Esophagus squamous epithelium (tissue), 5 donors: ENCODE measurements at regions not wholly inside any gene's neighbourhood (a gene's known extent, or its start where the extent isn't known, plus 50 kb on each side); places are given as distances from the start of the nearest gene placed in this dataset.

ENCODE experiments used
- DNase-seq: peaks from one replicate; lab custom pipeline; 2025; lab: John Stamatoyannopoulos, UW
- H3K27ac ChIP-seq, 4 donors: fragments of 200-600 bp; sonication (generic); one replicate each; pipeline ENCODE4 v1.5.1; 2016 to 2019; ENCODE audit warnings: mild to moderate bottlenecking in 1 of 4
- H3K27me3 ChIP-seq, 4 donors: fragments of 200-600 bp; sonication (generic); 1 replicate in 3 of 4; 2 replicates in 1 of 4; pipeline versions ENCODE4 v1.5.1 to v1.6.0; 2017 to 2021; ENCODE audit warnings: antibody characterized with exemption in 1 of 4
- H3K36me3 ChIP-seq, 3 donors: fragments of 200-600 bp; sonication (generic); one replicate each; pipeline ENCODE4 v1.5.1; 2016 to 2019
- H3K4me1 ChIP-seq, 3 donors: fragments of 200-600 bp; sonication (generic); one replicate each; pipeline ENCODE4 v1.5.1; 2017 to 2019
- H3K4me3 ChIP-seq, 4 donors: fragments of 200-600 bp; sonication (generic); 1 replicate in 3 of 4; 2 replicates in 1 of 4; pipeline ENCODE4 v1.5.1; 2016 to 2019; ENCODE audit warnings: mild to moderate bottlenecking in 2 of 4, moderate library complexity in 1 of 4
- H3K9me3 ChIP-seq, 3 donors: fragments of 200-600 bp; sonication (generic); one replicate each; pipeline ENCODE4 v1.5.1; 2016 to 2019
- POLR2A ChIP-seq, 4 donors: fragments of 450-650 bp; IDR thresholded peaks; one replicate each; pipeline ENCODE4 v1.6.1; 2017; ENCODE audit warnings: antibody characterized with exemption in 4 of 4, mild to moderate bottlenecking in 4 of 4, moderate library complexity in 3 of 4
- WGBS, 2 donors: methylation state at CpG; one replicate each; pipeline ENCODE4 v1.1.5; 2018; 5-methylcytosine and 5-hydroxymethylcytosine counted together
- intact Hi-C: fragments of 100-400 bp; cut with DNase I; formaldehyde crosslinking; loops from one replicate; pipeline ENCODE4 v1.15.0; 2022
- TF ChIP-seq, protein P1 (sequence below), 6 experiments: fragments of 450-650 bp in 4 of 6; fragments of 200-600 bp in 2 of 6; sonication (generic) in 2 of 6; IDR thresholded peaks; one replicate each; pipeline ENCODE4 v1.5.1; 2016 to 2019; ENCODE audit warnings: antibody characterized with exemption in 6 of 6, mild to moderate bottlenecking in 4 of 6, moderate library complexity in 4 of 6
- donor health status: DM: yes; HTN: yes; CAD: no.

DNA sequence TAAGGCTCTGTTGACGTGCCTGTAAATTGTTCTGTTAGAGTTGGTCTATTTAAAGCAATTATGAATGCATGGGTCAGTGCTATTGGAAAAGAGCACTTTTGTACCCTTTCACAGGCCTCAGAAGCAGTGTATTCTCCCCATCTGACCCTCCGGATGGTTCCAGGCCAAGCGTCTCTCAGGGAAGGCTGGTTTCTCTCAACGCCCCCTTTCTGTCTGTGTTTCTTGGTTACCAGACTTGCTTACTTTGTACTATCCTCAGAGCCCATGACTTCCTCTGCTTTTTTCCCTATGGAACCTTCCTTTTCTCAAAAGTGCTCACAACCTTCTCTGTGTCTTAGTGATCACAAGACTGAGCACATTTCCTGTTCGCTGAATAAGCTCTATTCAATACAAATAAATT lies 559.3 kb upstream of the ZFP42 start:
- DNase-seq, result no peak

GRCh38 chr4:187444061-187444460 lies 551.5 kb upstream of the ZFP42 start:
- no peak for DNase-seq
- Histone ChIP-seq H3K27me3 (no peaks in the 10 kb centered on the region), H3K4me1 (no peaks in the 10 kb centered on the region), H3K36me3 (no peaks in the 10 kb centered on the region), H3K27ac (no peak overlapping the region), H3K9me3 (no peaks in the 10 kb centered on the region), H3K4me3 (no peak overlapping the region)
- 80 to 85% methylated on average over 2 to 3 of the region's 3 CpGs for WGBS, 2 donors
- TF ChIP-seq POLR2A (IDR thresholded peaks at IDR 0.05), result no peak
- TF ChIP-seq, protein P1, sequence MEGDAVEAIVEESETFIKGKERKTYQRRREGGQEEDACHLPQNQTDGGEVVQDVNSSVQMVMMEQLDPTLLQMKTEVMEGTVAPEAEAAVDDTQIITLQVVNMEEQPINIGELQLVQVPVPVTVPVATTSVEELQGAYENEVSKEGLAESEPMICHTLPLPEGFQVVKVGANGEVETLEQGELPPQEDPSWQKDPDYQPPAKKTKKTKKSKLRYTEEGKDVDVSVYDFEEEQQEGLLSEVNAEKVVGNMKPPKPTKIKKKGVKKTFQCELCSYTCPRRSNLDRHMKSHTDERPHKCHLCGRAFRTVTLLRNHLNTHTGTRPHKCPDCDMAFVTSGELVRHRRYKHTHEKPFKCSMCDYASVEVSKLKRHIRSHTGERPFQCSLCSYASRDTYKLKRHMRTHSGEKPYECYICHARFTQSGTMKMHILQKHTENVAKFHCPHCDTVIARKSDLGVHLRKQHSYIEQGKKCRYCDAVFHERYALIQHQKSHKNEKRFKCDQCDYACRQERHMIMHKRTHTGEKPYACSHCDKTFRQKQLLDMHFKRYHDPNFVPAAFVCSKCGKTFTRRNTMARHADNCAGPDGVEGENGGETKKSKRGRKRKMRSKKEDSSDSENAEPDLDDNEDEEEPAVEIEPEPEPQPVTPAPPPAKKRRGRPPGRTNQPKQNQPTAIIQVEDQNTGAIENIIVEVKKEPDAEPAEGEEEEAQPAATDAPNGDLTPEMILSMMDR (IDR thresholded peaks at IDR 0.05), result no peak
- intact Hi-C loops, result no loop called here

More for the DNA sequence above, 559.3 kb upstream of the ZFP42 start:
- intact Hi-C loops, result no loop called here
- no peak overlapping the region for H3K27ac ChIP-seq
- H3K36me3 ChIP-seq, result no peaks in the 10 kb centered on the region
- no peak for TF ChIP-seq POLR2A (IDR thresholded peaks at IDR 0.05)
- no peaks in the 10 kb centered on the region for H3K9me3 ChIP-seq
- 83 to 98% methylated on average over 5 of the region's 5 CpGs for WGBS, 2 donors
- H3K27me3 ChIP-seq, result no peaks in the 10 kb centered on the region
- H3K4me1 ChIP-seq, result no peaks in the 10 kb centered on the region
- no peak overlapping the region for H3K4me3 ChIP-seq

- intact Hi-C loops, result no loop called here
- Histone ChIP-seq H3K27me3 (no peaks in the 10 kb centered on the region), H3K36me3 (no peaks in the 10 kb centered on the region), H3K4me1 (no peaks in the 10 kb centered on the region), H3K9me3 (no peaks in the 10 kb centered on the region), H3K27ac (no peak overlapping the region), H3K4me3 (no peak overlapping the region)
- no peak for TF ChIP-seq POLR2A (IDR thresholded peaks at IDR 0.05)
- TF ChIP-seq, protein P1 (IDR thresholded peaks at IDR 0.05), result no peak
- 68 to 73% methylated on average over 3 of the region's 3 CpGs for WGBS, 2 donors
- no peak for DNase-seq
Observed at GRCh38 chr4:187449702-187450101, 545.9 kb upstream of the ZFP42 start.

GRCh38 chr4:187451776-187452175 lies 543.8 kb upstream of the ZFP42 start:
- no peak for TF ChIP-seq POLR2A (IDR thresholded peaks at IDR 0.05)
- TF ChIP-seq, protein P1 (IDR thresholded peaks at IDR 0.05), result no peak
- Histone ChIP-seq H3K27ac (no peak overlapping the region), H3K27me3 (no peaks in the 10 kb centered on the region), H3K4me3 (no peak overlapping the region), H3K4me1 (no peaks in the 10 kb centered on the region), H3K36me3 (no peaks in the 10 kb centered on the region), H3K9me3 (no peaks in the 10 kb centered on the region)
- 89 to 95% methylated on average over 8 of the region's 8 CpGs for WGBS, 2 donors
- intact Hi-C loops, result no loop called here
- no peak for DNase-seq

DNA sequence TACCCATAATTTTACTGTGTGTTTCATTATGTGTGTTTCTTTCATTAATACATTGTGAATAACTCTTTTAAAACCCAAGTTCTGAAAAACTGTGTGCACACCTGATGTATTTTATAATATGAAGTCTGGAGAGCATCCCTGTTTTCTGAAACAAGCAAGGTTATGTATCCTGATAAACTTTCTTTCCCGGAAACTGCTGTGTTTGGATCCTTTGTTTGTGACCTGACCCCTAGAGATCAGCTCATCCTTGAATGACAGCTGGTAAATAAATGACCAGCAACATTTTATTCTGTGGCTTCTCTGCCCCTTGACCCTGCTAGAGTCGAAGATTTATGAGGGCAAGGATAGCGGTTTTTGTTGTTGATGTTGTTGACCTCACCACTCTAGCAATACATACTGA lies 535.6 kb upstream of the ZFP42 start:
- no peak overlapping the region for H3K4me3 ChIP-seq
- H3K36me3 ChIP-seq, result no peaks in the 10 kb centered on the region
- 76 to 84% methylated on average over 3 of the region's 3 CpGs for WGBS, 2 donors
- no peak for TF ChIP-seq POLR2A (IDR thresholded peaks at IDR 0.05)
- TF ChIP-seq, protein P1 (IDR thresholded peaks at IDR 0.05), result no peak
- intact Hi-C loops, result no loop called here
- H3K4me1 ChIP-seq, result no peaks in the 10 kb centered on the region
- no peak for DNase-seq
- H3K9me3 ChIP-seq, result no peaks in the 10 kb centered on the region
- no peak overlapping the region for H3K27ac ChIP-seq
- H3K27me3 ChIP-seq, result no peaks in the 10 kb centered on the region

- intact Hi-C loops, result no loop called here
- H3K27me3 ChIP-seq, result no peaks in the 10 kb centered on the region
- H3K36me3 ChIP-seq, result no peaks in the 10 kb centered on the region
- no peaks in the 10 kb centered on the region for H3K9me3 ChIP-seq
- no peaks in the 10 kb centered on the region for H3K4me1 ChIP-seq
- TF ChIP-seq POLR2A (IDR thresholded peaks at IDR 0.05), result no peak
- TF ChIP-seq, protein P1 (IDR thresholded peaks at IDR 0.05), result no peak
- DNase-seq, result no peak
- no peak overlapping the region for H3K4me3 ChIP-seq
- no peak overlapping the region for H3K27ac ChIP-seq
Observed at GRCh38 chr4:187464573-187464972, 531.0 kb upstream of the ZFP42 start.
